ENCODE measurements at regions not wholly inside any gene's neighbourhood (a gene's known extent, or its start where the extent isn't known, plus 50 kb on each side); places are given as distances from the start of the nearest gene placed in this dataset.

GRCh38 chr14:71666571-71667145 is 265.6 kb upstream of the RGS6 start:
- DNase-seq (ENCODE audit: low read depth, low spot score), result no peak

- no peak for DNase-seq (ENCODE audit: low read depth, low spot score)
These were observed 263.9 kb upstream of the RGS6 start for GRCh38 chr14:71668186-71668912.

DNA sequence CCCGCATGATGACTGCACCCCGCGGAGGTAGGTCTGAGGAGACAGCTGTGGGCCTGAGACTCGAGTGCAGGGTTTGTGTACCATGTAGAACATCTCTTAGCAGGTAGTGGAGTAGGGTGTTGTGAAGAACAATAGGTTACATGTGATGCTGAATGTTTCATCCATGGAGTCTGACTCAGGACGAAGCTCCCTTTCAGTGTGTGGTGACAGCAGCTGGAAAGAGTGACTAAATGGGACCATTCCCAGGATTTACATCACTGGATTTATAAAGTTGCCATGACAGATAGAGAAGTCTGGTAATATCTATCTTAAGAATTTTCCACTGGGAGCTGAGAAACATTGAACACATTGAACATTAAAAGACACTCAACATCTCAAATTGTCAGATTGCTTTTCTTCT is 259.6 kb upstream of the RGS6 start:
- no peak for DNase-seq (ENCODE audit: low read depth, low spot score)

- DNase-seq (ENCODE audit: low read depth, low spot score), result peak; percentile 82
These were observed 256.9 kb upstream of the RGS6 start for GRCh38 chr14:71675126-71675899.

GRCh38 chr14:71675900-71676287 is 256.3 kb upstream of the RGS6 start:
- no peak for DNase-seq (ENCODE audit: low read depth, low spot score)

GRCh38 chr14:71680736-71681387 is 251.4 kb upstream of the RGS6 start:
- peak; percentile 52 for DNase-seq (ENCODE audit: low read depth, low spot score)

- DNase-seq (ENCODE audit: low read depth, low spot score), result no peak
These were observed 249.9 kb upstream of the RGS6 start for GRCh38 chr14:71682337-71682736.

- DNase-seq (ENCODE audit: low read depth, low spot score), result no peak
These were observed 247.9 kb upstream of the RGS6 start for GRCh38 chr14:71684323-71684722.

DNA sequence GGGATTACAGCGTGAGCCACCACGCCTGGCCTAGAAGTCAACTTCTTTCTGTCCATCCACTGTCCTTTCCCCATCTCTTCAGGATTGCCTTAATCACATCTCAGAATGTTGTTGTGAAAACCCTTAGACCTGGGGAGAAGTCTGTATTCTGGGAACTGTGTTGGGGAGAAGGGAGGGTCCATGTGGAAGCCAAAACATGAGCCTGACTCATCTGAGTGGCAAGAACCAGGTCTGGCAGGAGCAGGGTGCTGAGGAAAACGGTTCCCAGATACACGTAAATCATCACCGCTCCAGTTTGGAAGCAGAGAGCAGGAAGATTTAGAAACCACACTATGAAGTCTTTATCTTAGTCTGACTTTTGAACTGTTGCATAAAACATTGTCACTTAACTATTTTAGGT is 245.6 kb upstream of the RGS6 start:
- DNase-seq (ENCODE audit: low read depth, low spot score), result no peak

DNA sequence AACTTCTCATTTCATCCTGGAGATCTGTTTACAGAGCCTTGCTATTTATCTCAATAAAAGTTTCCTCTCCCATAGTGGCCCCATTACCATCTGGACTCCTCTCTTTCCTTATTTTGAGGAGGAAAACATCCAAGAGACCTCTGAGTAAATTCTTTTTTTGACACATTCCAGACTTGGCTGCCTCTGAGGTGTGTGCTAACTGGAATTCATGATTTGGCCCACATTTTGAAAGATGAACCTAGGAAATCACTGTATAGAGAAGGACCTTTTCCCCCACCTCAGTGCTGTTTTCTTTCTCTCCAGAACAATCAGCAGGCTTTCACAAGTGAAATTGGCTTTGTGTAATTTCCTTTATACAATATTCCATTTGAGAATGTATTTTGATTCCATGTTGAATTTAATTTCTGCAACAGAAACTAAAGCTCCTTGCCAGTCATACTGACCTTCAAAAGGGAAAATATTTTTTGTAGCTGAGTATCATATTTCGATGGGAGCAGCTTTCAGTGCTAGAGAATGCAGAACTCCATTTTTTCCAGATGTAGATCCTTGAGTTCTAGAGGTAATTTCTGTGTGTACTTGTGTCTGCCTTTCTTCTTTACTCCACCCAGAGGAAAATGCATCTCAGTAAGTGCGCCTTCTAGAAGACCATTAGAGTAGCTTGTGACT is 244.9 kb upstream of the RGS6 start:
- no peak for DNase-seq (ENCODE audit: low read depth, low spot score)

DNA sequence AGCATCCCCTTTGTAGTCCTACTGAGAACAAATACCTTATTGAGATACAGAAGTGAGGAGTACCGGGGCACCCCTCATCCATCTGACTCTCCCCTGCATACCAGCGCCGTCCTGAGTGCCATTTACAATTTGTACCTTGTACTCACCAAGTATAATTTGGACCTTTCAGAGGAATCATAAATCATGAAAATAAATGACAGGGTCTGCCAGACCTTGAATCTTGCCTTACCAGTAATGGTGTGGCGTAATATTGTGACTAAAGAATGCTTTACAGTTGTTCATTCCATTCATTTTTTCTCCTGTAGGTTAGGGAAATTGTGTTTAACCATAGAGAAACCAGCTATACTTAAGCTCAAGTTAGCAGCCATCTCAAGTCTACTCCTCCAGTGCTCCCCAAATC is 243.7 kb upstream of the RGS6 start:
- no peak for DNase-seq (ENCODE audit: low read depth, low spot score)

DNA sequence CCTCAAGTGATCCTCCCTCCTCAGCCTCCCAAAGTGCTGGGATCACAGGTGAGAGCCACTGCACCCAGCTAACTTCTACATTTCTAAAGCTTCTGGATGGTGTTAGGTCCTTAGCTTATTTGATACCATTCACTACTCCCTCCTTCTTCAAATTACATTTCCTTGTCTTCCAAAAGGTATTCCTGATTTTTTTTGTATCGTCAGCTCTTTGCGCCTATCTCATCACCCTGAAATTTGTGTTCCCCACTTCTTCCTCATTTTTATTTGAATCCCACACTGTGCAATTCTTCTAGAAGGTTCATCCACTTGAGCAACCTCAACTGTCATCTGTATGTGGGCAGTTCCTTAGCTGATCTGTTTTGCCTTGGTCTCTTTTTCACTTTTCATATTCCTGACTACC is 241.8 kb upstream of the RGS6 start:
- no peak for DNase-seq (ENCODE audit: low read depth, low spot score)

- no peak for DNase-seq (ENCODE audit: low read depth, low spot score)
These were observed 239.7 kb upstream of the RGS6 start for GRCh38 chr14:71692496-71692895.

DNA sequence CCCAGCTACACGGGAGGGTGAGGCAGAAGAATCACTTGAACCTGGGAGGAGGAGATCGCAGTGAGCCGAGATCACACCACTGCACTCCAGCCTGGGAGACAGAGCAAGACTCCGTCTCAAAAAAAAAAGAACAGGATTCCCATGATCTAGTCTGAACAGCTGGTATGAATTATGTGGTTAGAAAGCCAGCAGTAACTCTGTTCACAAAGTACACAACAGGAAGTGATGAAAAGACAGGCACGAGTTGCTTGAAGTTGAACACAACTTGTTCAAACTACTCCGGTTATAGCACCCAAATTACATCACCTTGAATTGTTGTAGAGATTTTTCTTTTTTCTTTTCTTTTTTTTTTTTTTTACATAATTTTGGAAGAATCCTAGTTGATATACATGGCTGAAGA is 238.8 kb upstream of the RGS6 start:
- no peak for DNase-seq (ENCODE audit: low read depth, low spot score)

DNA sequence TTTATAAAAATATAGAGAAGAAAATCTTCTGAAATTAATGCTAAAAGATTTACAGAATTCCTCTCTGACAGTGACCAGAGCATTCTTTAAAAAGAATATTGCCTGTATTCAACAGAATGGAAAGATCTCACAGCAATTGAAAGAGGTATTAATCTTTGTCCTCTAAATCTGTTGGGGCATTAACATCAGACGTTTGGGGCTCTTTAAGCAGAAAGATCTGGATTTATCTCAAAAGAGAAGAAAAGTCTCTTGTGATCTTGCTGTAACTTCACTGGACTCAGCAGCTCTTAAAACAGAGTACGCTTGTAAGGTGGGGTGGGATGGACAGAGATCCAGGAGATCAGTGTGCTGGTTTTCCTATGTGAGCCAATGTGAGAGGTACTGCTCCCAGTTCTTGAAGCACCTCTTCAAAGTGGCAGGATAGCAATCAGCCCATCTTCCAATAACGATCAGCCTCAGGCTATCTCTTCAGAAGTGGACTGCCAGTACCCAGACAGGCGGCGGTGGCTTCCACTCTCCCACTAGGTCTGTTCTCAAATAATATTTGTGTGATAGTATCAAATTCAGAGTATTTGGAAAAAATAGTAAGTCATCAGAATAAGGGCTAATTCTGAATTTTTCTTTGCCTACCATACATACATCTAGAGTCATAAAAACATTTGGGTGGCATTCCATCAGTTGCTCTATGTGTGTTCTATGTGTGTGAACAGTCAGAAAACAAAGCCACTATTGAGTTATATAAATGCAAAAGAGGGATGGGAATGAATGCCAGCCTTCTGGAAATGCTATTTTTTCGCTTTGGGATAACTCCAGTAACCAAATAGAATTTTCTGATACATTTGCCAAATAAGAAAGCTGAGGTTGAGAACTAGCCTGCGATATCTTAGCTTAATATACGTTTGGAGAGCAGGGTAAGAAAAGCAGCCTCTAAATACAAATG is 237.4 kb upstream of the RGS6 start:
- DNase-seq (ENCODE audit: low read depth, low spot score), result no peak

DNA sequence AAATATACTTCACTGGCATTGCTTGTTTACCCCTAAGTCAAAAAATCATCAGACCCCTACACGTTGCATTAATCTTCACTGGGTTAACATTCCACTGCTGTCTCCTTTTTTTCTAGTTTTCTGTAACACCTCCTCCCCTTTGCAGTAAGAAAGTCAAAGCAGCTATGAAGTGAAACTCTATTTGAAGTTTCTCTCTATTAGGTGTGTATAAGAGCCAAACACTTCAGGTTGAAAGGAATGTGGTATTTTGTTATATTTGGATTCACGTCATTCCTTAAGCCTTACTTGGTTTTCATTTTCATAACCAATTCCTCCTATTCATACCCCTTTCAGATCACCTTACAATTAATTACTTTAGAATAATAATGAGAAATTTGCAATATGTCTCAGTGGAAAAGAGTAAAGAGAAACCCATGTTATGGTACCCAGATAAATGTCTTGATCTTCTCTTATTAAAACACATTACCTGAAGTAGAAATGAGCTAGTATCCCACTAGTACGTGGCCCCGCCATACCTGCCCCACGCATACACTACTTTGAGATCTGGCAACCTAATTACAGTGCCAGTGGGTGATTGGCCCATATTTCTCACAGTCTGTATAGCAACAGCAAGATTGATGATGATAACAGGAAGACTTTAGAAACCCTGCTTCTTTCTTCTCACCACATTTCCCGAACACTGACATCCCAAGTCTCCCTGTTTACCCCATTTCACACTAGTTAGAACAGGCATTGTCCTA is 236.4 kb upstream of the RGS6 start:
- no peak for DNase-seq (ENCODE audit: low read depth, low spot score)

DNA sequence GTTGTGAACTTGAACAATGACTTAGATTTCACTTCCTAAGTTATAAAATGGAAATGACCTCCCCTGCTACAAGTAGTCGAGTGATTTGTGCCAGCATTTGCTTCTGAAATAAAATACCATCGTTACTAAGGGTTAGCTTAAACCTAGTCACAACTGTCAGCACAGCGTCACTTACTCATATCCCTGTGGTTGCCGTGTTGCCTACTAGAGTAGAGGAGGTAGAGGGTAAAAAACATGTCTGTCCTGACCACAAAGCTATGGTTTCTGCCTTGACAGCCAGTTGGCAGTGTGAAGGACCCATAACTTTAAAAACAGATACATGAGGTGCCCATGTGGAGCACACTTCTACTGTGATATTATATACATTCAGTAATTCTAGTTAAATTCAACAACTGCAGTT is 234.2 kb upstream of the RGS6 start:
- no peak for DNase-seq (ENCODE audit: low read depth, low spot score)

DNA sequence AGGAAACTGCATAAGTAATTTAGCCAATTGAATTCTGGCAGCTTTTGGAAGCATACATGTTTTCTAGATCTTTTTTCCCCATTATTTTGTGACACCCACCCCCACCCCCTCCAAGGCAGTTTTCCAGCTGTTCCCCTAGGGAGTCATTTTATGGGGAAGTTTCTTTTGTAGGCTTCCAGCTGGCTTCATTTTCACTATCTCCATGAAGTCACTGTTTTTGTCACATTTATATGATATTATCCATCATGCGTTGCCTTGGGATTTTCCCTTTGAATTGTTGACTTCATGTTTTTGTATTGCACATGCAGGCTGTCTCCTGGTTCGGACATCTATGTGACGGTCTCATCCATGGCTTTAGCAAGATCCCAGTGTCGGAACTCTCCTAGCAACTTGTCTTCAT is 233.6 kb upstream of the RGS6 start:
- DNase-seq (ENCODE audit: low read depth, low spot score), result no peak

- DNase-seq (ENCODE audit: low read depth, low spot score), result no peak
These were observed 230.2 kb upstream of the RGS6 start for GRCh38 chr14:71701990-71702389.

DNA sequence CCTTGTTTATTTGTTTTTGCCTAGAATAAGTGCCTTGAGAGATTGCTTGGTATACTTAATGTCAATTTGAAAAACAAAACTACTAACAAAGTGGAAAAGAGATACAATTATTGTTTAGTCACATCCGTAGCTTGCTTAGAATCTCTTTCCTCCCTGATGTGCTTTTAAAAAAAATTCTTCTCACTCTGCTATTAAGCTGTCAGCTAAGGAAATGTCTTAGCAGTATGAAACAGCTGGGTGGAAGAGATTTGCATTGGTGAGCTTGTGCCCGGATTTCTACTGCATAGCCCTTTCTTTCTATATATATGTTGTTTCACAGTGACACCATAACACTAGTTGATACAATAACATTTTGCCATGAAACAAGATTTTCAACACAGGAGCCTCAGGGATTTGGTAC is 229.4 kb upstream of the RGS6 start:
- no peak for DNase-seq (ENCODE audit: low read depth, low spot score)

Measured in iPS DF 19.7 (cell line).